GM12873 (cell line): ENCODE measurements at regions not wholly inside any gene's neighbourhood (a gene's known extent, or its start where the extent isn't known, plus 50 kb on each side); places are given as distances from the start of the nearest gene placed in this dataset.

Source experiments
- TF ChIP-seq, protein P1 (sequence below): IDR thresholded peaks from 2 replicates; pipeline ENCODE4 v1.5.1; 2012; ENCODE audit warnings: low read depth, mild to moderate bottlenecking, moderate library complexity, low read length, control low read depth; ENCODE audit not compliant: insufficient read depth; ENCODE audit errors: missing control alignments

DNA sequence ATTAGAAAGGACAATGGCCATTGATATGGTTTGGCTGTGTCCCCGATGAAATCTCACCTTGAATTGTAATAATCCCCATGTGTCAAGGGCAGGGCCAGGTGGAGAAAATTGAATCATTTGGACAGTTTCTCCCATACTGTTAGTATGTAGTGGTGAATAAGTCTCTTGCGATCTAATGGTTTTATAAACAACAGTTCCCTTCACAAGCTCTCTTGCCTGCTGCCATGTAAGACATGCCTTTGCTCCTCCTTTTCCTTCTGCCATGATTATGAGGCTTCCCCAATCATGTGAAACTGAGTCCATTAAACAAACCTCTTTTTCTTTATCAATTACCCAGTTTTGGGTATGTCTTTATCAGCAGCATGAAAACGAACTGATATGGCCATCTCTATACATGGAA lies 302.7 kb downstream of the SFMBT2 start:
- TF ChIP-seq, protein P1, sequence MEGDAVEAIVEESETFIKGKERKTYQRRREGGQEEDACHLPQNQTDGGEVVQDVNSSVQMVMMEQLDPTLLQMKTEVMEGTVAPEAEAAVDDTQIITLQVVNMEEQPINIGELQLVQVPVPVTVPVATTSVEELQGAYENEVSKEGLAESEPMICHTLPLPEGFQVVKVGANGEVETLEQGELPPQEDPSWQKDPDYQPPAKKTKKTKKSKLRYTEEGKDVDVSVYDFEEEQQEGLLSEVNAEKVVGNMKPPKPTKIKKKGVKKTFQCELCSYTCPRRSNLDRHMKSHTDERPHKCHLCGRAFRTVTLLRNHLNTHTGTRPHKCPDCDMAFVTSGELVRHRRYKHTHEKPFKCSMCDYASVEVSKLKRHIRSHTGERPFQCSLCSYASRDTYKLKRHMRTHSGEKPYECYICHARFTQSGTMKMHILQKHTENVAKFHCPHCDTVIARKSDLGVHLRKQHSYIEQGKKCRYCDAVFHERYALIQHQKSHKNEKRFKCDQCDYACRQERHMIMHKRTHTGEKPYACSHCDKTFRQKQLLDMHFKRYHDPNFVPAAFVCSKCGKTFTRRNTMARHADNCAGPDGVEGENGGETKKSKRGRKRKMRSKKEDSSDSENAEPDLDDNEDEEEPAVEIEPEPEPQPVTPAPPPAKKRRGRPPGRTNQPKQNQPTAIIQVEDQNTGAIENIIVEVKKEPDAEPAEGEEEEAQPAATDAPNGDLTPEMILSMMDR, result no peak

DNA sequence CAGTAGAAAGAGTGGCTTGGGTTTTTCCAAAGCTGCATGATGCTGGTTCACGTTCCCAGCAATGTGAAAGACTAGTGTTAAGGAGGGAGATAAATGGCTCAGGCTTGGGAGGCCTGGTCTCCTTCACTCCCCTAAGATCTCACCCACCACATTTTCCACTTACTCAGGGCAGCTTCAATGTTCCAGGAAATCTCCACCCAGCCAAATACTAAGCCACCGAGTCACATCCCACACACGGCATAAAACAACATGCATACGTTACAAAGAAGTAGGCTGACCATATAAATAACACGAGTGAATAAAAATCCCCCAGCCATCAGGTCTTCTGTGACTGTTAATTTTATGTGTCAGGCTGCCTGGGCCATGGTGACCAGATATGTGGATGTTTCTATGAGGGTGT lies 303.5 kb downstream of the SFMBT2 start:
- TF ChIP-seq, protein P1, result no peak

DNA sequence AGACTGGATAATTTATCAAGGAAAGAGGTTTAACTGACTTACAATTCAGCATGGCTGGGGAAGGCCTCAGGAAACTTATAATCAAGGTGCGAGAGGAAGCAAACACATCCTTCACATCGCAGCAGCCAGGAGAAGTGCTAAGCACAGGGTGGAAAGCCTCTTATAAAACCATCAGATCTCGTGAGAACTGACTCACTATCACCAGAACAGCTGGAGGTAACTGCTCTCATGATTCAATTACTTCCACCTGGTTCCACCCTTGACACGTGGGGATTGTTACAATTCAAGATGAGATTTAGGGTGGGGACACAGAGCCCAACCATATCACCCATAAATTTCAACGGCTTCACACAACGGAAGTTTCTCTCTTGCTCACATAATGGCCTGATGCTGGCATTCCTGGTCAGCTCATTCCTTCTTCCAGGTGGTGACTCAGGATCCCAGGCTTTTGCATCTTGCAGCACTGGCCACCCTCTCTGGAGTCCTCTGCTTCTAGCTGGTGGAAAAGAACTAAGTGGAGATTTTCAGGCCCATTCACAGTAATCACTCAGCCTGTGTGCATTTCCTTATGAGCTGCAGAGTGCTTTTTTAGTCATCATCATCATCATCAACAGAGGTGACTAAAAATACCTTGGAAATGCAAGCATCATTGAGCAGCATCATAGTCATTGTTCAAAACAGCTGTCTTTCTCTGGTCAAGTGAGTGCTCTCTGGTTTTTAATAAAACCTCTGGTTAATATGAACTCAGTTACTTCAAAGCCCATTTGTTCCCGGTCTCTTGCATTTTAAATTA lies 308.1 kb downstream of the SFMBT2 start:
- TF ChIP-seq, protein P1, result no peak

DNA sequence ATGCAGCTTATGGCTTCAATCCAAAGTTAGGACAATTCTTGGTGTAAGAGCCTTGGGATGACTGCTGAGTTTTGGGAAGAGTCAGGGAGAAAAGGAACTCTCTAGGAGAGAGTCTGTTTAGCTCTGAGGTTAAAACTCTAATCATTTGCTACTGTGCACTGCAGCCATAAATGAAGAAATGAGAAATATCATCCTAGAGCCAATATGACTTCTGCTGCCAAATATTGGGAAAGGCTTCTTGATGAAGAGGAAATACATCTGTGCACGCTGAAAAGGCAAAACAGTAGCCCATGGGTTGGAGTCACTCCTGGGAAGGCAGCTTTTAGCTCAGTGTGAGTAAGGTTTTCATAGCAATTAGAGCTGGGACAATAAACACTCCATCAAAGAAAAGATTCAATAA lies 308.8 kb downstream of the SFMBT2 start:
- TF ChIP-seq, protein P1, result no peak

- TF ChIP-seq, protein P1, result no peak
These were observed 309.4 kb downstream of the SFMBT2 start for GRCh38 chr10:7101451-7101850.

- TF ChIP-seq, protein P1, result no peak
These were observed 310.7 kb downstream of the SFMBT2 start for GRCh38 chr10:7100032-7100702.

DNA sequence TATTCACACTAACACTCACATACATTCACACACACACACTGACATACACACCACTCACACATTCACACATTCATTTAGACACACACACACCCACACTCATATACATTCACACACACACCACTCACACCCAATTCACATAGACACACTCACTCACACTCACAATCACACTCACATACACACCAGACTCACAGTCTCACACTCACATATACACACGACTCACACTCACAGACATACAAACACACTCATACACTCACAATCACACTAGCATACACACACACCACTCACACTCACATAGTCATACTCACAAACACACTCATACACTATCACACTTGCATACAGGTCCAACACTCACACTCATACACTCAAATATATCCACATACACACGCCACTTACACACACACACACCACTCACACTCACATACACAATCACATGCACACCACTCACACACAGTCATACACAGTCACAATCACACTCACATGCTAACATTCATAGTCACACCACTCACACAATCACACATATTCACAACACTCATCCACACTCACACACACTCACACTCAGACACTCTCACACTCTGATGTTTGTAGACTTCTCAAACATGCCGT lies 312.6 kb downstream of the SFMBT2 start:
- TF ChIP-seq, protein P1, result no peak
